Stomach (tissue), 8 donors: ENCODE measurements at regions not wholly inside any gene's neighbourhood (a gene's known extent, or its start where the extent isn't known, plus 50 kb on each side); places are given as distances from the start of the nearest gene placed in this dataset.
"Not testable (repeated sequence)": the region's sequence is repeated elsewhere in the genome, so short reads cannot be mapped to it uniquely, and the experiment has no call there.

Experiments
- DNase-seq, 2 donors: peaks; one replicate each; pipeline versions ENCODE4 v3.0.0 to v3.0.0-alpha.2; 2013 to 2019
- H3K27ac ChIP-seq, 5 donors: fragments of 200-600 bp in 4 of 5; sonication (generic) in 4 of 5; one replicate each; pipeline ENCODE4 v1.5.1; 2013 to 2019; ENCODE audit warnings: mild to moderate bottlenecking in 1 of 5, moderate library complexity in 1 of 5
- H3K27me3 ChIP-seq, 3 donors: fragments of 200-600 bp; sonication (generic); one replicate each; pipeline ENCODE4 v1.5.1; 2017 to 2019; ENCODE audit warnings: mixed run types in 1 of 3
- H3K36me3 ChIP-seq, 4 donors: fragments of 200-600 bp; sonication (generic); 1 replicate in 3 of 4; 2 replicates in 1 of 4; pipeline ENCODE4 v1.5.1; 2016 to 2019
- H3K4me1 ChIP-seq, 4 donors: fragments of 200-600 bp; sonication (generic); one replicate each; pipeline ENCODE4 v1.5.1; 2016 to 2019
- H3K4me3 ChIP-seq, 4 donors: fragments of 200-600 bp; sonication (generic) in 3 of 4; one replicate each; pipeline ENCODE4 v1.5.1; 2016 to 2019; ENCODE audit warnings: mild to moderate bottlenecking in 1 of 4
- H3K9me3 ChIP-seq, 4 donors: fragments of 200-600 bp; sonication (generic); one replicate each; pipeline ENCODE4 v1.5.1; 2016 to 2019
- EP300 ChIP-seq: sonication (generic); formaldehyde crosslinking; IDR thresholded peaks from one replicate; pipeline ENCODE4 v1.6.1; 2017; ENCODE audit warnings: antibody characterized with exemption
- POLR2A ChIP-seq, 4 donors: fragments of 450-650 bp; IDR thresholded peaks; one replicate each; pipeline ENCODE4 v1.6.1; 2016; ENCODE audit warnings: antibody characterized with exemption in 4 of 4, control low read depth in 2 of 4, mild to moderate bottlenecking in 1 of 4, moderate library complexity in 1 of 4
- POLR2AphosphoS5 ChIP-seq, 3 donors: sonication (generic); formaldehyde crosslinking; IDR thresholded peaks; one replicate each; pipeline ENCODE4 v1.6.1; 2016; ENCODE audit warnings: antibody characterized with exemption in 3 of 3
- whole genome bisulfite sequencing, 5 donors: extraction: QIAGEN DNeasy Blood & Tissue Kit in 3 of 5; methylation state at CpG; one replicate each; pipeline versions ENCODE4 v1.1.5 to v1.1.7; 2013 to 2018; 5-methylcytosine and 5-hydroxymethylcytosine counted together
- intact Hi-C: fragments of 100-400 bp; cut with DNase I; formaldehyde crosslinking; loops from one replicate; pipeline ENCODE4 v1.15.1; 2023; ENCODE audit warnings: low total_unique reads
- TF ChIP-seq, protein P1 (sequence below), 7 experiments: fragments of 450-650 bp in 4 of 7; fragments of 200-600 bp in 3 of 7; sonication (generic) in 3 of 7; IDR thresholded peaks; one replicate each; pipeline ENCODE4 v1.5.1; 2016 to 2019; ENCODE audit warnings: antibody characterized with exemption in 7 of 7, control low read depth in 2 of 7, mild to moderate bottlenecking in 1 of 7
- donor health status: healthy with polysubstance abuse.
- donor health status: Bipolar disorder and iron deficiency.
- donor health status: healthy.

DNA sequence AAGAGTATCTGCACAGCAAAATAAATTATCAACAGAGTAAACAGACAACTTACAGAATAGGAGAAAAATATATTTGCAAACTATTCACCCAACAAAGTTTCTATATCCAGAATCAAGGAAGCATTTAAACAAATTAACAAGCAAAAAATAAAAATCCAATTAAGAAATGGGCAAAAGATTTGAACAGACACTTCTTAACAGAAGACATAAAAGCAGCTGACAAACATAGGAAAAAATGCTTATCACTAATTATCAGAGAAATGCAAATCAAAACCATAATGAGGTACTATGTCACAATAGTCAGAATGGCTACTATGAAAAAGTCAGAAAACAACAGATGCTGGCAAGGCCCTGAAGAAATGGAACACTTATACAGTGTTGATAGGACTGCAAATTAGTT is 434.2 kb upstream of the ADGRB3 start:
- TF ChIP-seq EP300 (no peak), POLR2AphosphoS5 (IDR thresholded peaks at IDR 0.05) (no peak), POLR2A (IDR thresholded peaks at IDR 0.05) (no peak)
- TF ChIP-seq, protein P1, sequence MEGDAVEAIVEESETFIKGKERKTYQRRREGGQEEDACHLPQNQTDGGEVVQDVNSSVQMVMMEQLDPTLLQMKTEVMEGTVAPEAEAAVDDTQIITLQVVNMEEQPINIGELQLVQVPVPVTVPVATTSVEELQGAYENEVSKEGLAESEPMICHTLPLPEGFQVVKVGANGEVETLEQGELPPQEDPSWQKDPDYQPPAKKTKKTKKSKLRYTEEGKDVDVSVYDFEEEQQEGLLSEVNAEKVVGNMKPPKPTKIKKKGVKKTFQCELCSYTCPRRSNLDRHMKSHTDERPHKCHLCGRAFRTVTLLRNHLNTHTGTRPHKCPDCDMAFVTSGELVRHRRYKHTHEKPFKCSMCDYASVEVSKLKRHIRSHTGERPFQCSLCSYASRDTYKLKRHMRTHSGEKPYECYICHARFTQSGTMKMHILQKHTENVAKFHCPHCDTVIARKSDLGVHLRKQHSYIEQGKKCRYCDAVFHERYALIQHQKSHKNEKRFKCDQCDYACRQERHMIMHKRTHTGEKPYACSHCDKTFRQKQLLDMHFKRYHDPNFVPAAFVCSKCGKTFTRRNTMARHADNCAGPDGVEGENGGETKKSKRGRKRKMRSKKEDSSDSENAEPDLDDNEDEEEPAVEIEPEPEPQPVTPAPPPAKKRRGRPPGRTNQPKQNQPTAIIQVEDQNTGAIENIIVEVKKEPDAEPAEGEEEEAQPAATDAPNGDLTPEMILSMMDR (IDR thresholded peaks at IDR 0.05), result no peak
- no peak for DNase-seq
- no peak overlapping the region for H3K4me3 ChIP-seq
- H3K27ac ChIP-seq, result no peak overlapping the region
- no peaks in the 10 kb centered on the region for H3K4me1 ChIP-seq
- H3K36me3 ChIP-seq, result no peaks in the 10 kb centered on the region
- H3K27me3 ChIP-seq, result no peaks in the 10 kb centered on the region
- intact Hi-C loops, result no loop called here
- H3K9me3 ChIP-seq, result peaks cover 0 to 23% (median 9%) of the 10 kb centered on the region in 4 donors

DNA sequence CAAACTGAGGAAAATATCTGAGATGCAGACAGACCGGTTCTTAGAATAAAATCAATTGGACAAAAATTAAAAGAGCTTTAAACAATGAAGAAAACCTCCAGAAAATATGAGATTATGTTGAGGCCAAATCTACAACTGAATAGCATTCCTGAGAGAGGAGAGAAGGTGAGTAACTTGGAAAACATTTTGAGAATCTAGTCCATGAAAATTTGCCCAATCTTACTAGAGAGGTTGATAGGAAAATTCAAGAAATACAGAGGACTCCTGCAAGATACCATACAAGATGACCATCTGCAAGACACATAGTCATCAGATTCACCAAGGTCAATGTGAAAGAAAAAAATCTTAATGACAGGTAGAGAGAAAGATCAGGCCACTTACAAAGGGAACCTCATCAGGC is 437.7 kb upstream of the ADGRB3 start:
- WGBS, 5 donors, result 80 to 97% (median 84%) methylated on average over 1 of the region's 1 CpG
- intact Hi-C loops, result no loop called here

DNA sequence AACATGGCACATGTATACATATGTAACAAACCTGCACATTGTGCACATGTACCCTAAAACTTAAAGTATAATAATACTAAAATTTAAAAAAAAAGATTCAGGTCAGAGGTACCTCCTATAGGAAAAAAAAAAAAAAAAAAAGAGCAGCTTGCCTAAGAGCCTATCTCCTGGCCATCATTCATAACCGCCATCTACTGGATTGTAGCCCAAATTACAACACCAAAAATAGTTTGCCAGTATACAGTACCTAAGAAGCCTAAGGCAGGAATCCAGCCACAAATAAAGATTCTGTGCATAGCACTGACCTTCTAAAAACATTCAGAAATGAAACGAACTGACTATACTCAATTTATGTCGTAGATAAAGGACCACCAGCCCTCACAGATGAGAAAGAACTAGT is 438.4 kb upstream of the ADGRB3 start:
- Histone ChIP-seq H3K4me3 (no peak overlapping the region), H3K27ac (no peak overlapping the region), H3K27me3 (no peaks in the 10 kb centered on the region), H3K36me3 (no peaks in the 10 kb centered on the region), H3K9me3 (peaks cover 0 to 24% (median 14%) of the 10 kb centered on the region in 4 donors), H3K4me1 (no peaks in the 10 kb centered on the region)
- WGBS, 5 donors, result 26 to 56% (median 53%) methylated on average over 3 of the region's 3 CpGs
- intact Hi-C loops, result no loop called here
- no peak for TF ChIP-seq POLR2A (IDR thresholded peaks at IDR 0.05)
- no peak for TF ChIP-seq POLR2AphosphoS5 (IDR thresholded peaks at IDR 0.05)
- TF ChIP-seq EP300, result no peak
- TF ChIP-seq, protein P1 (IDR thresholded peaks at IDR 0.05), result no peak
- no peak for DNase-seq

More for the DNA sequence above, 437.7 kb upstream of the ADGRB3 start:
- DNase-seq, result no peak
- Histone ChIP-seq H3K9me3 (peaks cover 0 to 24% (median 14%) of the 10 kb centered on the region in 4 donors), H3K27ac (no peak overlapping the region), H3K27me3 (no peaks in the 10 kb centered on the region), H3K36me3 (no peaks in the 10 kb centered on the region), H3K4me3 (no peak overlapping the region), H3K4me1 (no peaks in the 10 kb centered on the region)
- no peak for TF ChIP-seq POLR2A (IDR thresholded peaks at IDR 0.05)
- no peak for TF ChIP-seq POLR2AphosphoS5 (IDR thresholded peaks at IDR 0.05)
- TF ChIP-seq, protein P1 (IDR thresholded peaks at IDR 0.05), result no peak
- no peak for TF ChIP-seq EP300

DNA sequence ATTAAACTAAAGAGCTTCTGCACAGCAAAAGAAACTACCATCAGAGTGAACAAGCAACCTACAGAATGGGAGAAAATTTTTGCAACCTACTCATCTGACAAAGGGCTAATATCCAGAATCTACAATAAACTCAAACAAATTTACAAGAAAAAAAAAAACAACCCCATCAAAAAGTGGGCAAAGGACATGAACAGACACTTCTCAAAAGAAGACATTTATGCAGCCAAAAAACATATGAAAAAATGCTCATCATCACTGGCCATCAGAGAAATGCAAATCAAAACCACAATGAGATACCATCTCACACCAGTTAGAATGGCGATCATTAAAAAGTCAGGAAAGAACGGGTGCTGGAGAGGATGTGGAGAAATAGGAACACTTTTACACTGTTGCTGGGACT is 439.3 kb upstream of the ADGRB3 start:
- 77 to 100% (median 84%) methylated on average over 2 of the region's 2 CpGs for WGBS, 5 donors
- intact Hi-C loops, DNase-seq, H3K27me3 ChIP-seq, H3K4me1 ChIP-seq, H3K36me3 ChIP-seq, H3K27ac ChIP-seq, H3K4me3 ChIP-seq: not testable (repeated sequence)
- peaks cover 0 to 26% (median 15%) of the 10 kb centered on the region in 4 donors for H3K9me3 ChIP-seq

DNA sequence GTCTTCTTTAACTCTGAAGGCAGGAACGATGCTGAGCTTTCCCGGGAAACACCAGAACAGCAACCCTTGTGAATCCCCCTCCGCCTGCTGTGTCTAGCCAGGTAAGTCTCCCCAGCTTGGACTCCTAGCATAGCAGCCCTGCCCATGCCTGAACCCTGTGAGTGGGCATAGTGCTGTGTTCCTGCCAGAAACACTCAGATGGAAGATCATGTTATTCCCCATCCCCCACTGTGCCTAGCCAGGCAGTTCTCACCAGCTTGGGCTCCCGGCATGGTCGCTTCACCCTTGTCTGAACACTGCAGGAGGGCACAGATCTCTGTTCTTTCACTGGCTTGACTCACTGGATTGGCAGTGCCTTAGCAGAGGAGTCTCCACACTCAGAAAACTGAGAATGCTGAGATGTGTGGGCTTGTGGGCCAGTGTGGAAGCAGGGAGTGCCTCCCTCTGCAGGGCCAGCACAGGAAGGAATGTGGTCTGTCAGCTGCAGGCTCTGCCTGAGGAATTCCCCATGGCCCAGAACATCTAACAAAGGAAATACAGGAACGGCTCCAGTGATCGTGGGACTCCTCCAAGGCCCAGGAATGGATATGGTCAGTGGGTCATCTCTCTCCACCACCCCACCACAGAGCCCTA is 440.1 kb upstream of the ADGRB3 start:
- H3K27me3 ChIP-seq, result no peaks in the 10 kb centered on the region
- H3K27ac ChIP-seq, result no peak overlapping the region
- H3K4me3 ChIP-seq, result no peak overlapping the region
- no peak for DNase-seq
- H3K9me3 ChIP-seq, result peaks cover 0 to 24% (median 12%) of the 10 kb centered on the region in 4 donors
- WGBS, 5 donors, result 69 to 86% (median 82%) methylated on average over 5 to 7 of the region's 7 CpGs
- TF ChIP-seq, protein P1 (IDR thresholded peaks at IDR 0.05), result no peak
- TF ChIP-seq EP300 (no peak), POLR2AphosphoS5 (IDR thresholded peaks at IDR 0.05) (no peak), POLR2A (IDR thresholded peaks at IDR 0.05) (no peak)
- no peaks in the 10 kb centered on the region for H3K36me3 ChIP-seq
- no peaks in the 10 kb centered on the region for H3K4me1 ChIP-seq
- intact Hi-C loops, result no loop called here
